ENCODE measurements at regions not wholly inside any gene's neighbourhood (a gene's known extent, or its start where the extent isn't known, plus 50 kb on each side); places are given as distances from the start of the nearest gene placed in this dataset.

- intact Hi-C loops (cut with micrococcal nuclease), result no loop called here
Observed at GRCh38 chr1:226816576-226816975, 53.8 kb upstream of the PSEN2 start.

- intact Hi-C loops (cut with micrococcal nuclease), result no loop called here
Observed at GRCh38 chr1:226814751-226815537, 55.5 kb upstream of the PSEN2 start.

GRCh38 chr1:226813671-226814591, 56.5 kb upstream of the PSEN2 start:
- intact Hi-C loops (cut with micrococcal nuclease), result no loop called here

- intact Hi-C loops (cut with micrococcal nuclease), result no loop called here
Observed at GRCh38 chr1:226810681-226811080, 59.7 kb upstream of the PSEN2 start.

- intact Hi-C loops (cut with micrococcal nuclease), result no loop called here
Observed at GRCh38 chr1:226809785-226810571, 60.4 kb upstream of the PSEN2 start.

GRCh38 chr1:226808501-226808900, 61.9 kb upstream of the PSEN2 start:
- intact Hi-C loops (cut with micrococcal nuclease), result no loop called here

GRCh38 chr1:226806988-226807387, 63.4 kb upstream of the PSEN2 start:
- intact Hi-C loops (cut with micrococcal nuclease), result no loop called here

- intact Hi-C loops (cut with micrococcal nuclease), result no loop called here
Observed at GRCh38 chr1:226804907-226805759, 65.3 kb upstream of the PSEN2 start.

- intact Hi-C loops (cut with micrococcal nuclease), result no loop called here
Observed at GRCh38 chr1:226800763-226801380, 61.8 kb upstream of the ITPKB start.

GRCh38 chr1:226799634-226800281, 60.7 kb upstream of the ITPKB start:
- intact Hi-C loops (cut with micrococcal nuclease), result loop anchor here (1.0 to 2.0 kb wide), 2 partner anchors 87 to 122 kb away; no protein-coding TSS in a partner anchor

- intact Hi-C loops (cut with micrococcal nuclease), result loop anchor here (1.0 to 2.0 kb wide), 5 partner anchors 30 to 140 kb away; partner anchors contain the start of gene ITPKB
Observed at GRCh38 chr1:226798427-226799411, 59.6 kb upstream of the ITPKB start.

- intact Hi-C loops (cut with micrococcal nuclease), result no loop called here
Observed at GRCh38 chr1:226797151-226797550, 58.1 kb upstream of the ITPKB start.

- intact Hi-C loops (cut with micrococcal nuclease), result no loop called here
Observed at GRCh38 chr1:226793620-226794276, 54.7 kb upstream of the ITPKB start.

- intact Hi-C loops (cut with micrococcal nuclease), result no loop called here
Observed at GRCh38 chr1:226792368-226792767, 53.3 kb upstream of the ITPKB start.

- intact Hi-C loops (cut with micrococcal nuclease), result no loop called here
Observed at GRCh38 chr1:226790545-226791181, 51.6 kb upstream of the ITPKB start.

- intact Hi-C loops (cut with micrococcal nuclease), result no loop called here
Observed at GRCh38 chr1:226788965-226789364, 49.9 kb upstream of the ITPKB start.

Data from T-helper 1 cell treated with Interleukin-12 subunit alpha and Interleukin-12 subunit beta and Interleukin-4 antibody, amounts not matched to agents 30 ng/mL and 1 ng/mL, for 36 hours (primary cell).